SK-N-MC (cell line): ENCODE measurements at regions not wholly inside any gene's neighbourhood (a gene's known extent, or its start where the extent isn't known, plus 50 kb on each side); places are given as distances from the start of the nearest gene placed in this dataset.

Experiments
- DNase-seq: peaks from one replicate; pipeline ENCODE4 v3.0.0-alpha.2; 2011; ENCODE audit warnings: low read depth, low spot score
- H3K27ac ChIP-seq: fragments of 200-600 bp; sonication (generic); 2 replicates; pipeline ENCODE4 v1.5.1; 2016; ENCODE audit warnings: mixed run types
- H3K36me3 ChIP-seq: fragments of 200-600 bp; sonication (generic); 2 replicates; pipeline ENCODE4 v1.6.1; 2017; ENCODE audit warnings: antibody characterized with exemption, low read length, mixed read lengths; ENCODE audit not compliant: insufficient read depth
- H3K4me3 ChIP-seq: fragments of 200-600 bp; sonication (generic); 2 replicates; pipeline ENCODE4 v1.5.1; 2016
- H3K9ac ChIP-seq: fragments of 200-600 bp; sonication (generic); 2 replicates; pipeline ENCODE4 v1.8.0; 2017; ENCODE audit warnings: mixed run types, mixed read lengths; ENCODE audit not compliant: insufficient read length
- H3K9me3 ChIP-seq: fragments of 200-600 bp; sonication (generic); 2 replicates; pipeline ENCODE4 v1.6.1; 2017; ENCODE audit warnings: low read depth, mild to moderate bottlenecking, antibody characterized with exemption, low read length, moderate library complexity, mixed read lengths
- EZH2 ChIP-seq: fragments of 200-600 bp; sonication (generic); IDR thresholded peaks from one replicate; pipeline ENCODE4 v1.6.1; 2017; ENCODE audit warnings: antibody characterized with exemption
- FOXP2 ChIP-seq: optimal IDR thresholded peaks from 2 replicates; pipeline ENCODE3; 2011; ENCODE audit warnings: mild to moderate bottlenecking, moderate library complexity; ENCODE audit not compliant: insufficient read depth; ENCODE audit errors: extremely low read length, control extremely low read depth
- POLR2AphosphoS5 ChIP-seq: IDR thresholded peaks from 2 replicates; pipeline ENCODE4 v1.6.1; 2012; ENCODE audit warnings: mild to moderate bottlenecking, low read depth, low read length, borderline replicate concordance

DNA sequence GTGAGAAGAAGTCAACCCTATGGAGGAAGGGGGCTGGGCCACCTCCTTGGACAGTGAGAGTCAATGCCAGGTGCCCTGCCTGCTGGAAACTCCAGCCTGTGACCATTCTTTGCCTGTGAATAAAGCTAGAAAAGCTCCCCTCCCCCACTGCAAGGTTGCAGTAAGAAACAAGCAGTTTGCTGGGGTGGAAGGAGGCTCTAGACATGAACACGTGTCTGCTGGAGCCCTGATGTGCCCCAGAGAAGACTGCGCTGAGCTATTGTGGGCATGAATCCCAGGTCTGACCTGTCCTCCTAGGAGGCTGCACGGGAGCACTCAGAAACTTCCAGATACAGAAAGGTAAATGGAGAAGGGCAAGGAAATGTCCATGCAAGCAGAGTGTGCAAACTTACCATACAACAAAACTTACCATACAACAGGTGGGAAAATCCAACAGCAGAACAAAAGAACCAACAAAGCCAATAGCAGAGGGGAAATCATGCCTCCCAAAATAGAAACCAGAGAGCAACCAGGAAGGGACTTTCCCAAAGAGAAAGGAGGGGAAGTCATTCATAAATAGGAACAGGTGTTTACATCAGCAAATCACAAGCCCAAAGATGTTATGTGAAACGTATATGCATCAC is 278.7 kb downstream of the BCL2 start:
- no peak for DNase-seq
- Histone ChIP-seq H3K9me3 (no peaks in the 10 kb centered on the region), H3K9ac (no peak overlapping the region), H3K36me3 (no peaks in the 10 kb centered on the region), H3K27ac (no peak overlapping the region), H3K4me3 (no peak overlapping the region)
- TF ChIP-seq POLR2AphosphoS5, result no peak
- TF ChIP-seq FOXP2, result no peak

DNA sequence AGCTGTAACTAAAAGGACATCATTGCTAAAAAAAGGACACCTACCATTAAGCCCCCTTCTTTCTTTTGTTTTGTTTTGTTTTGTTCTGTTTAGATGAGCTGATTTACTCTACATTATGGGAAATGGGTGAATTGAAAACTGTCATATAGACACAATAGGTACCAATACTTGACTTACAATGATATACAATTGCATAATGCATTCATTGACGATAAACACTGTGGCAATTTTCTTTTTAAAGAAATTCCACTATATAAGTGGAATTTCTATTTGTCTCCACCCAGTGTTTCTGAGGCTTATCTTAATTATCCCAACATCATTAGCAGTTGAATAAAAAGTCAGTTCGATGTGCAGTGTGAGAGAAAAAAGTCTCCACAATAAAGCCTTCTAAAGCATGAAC is 282.1 kb downstream of the BCL2 start:
- Histone ChIP-seq H3K27ac (no peak overlapping the region), H3K9ac (no peak overlapping the region), H3K36me3 (no peaks in the 10 kb centered on the region), H3K4me3 (no peak overlapping the region), H3K9me3 (no peaks in the 10 kb centered on the region)
- no peak for DNase-seq
- TF ChIP-seq FOXP2 (no peak), POLR2AphosphoS5 (no peak), EZH2 (no peak)

DNA sequence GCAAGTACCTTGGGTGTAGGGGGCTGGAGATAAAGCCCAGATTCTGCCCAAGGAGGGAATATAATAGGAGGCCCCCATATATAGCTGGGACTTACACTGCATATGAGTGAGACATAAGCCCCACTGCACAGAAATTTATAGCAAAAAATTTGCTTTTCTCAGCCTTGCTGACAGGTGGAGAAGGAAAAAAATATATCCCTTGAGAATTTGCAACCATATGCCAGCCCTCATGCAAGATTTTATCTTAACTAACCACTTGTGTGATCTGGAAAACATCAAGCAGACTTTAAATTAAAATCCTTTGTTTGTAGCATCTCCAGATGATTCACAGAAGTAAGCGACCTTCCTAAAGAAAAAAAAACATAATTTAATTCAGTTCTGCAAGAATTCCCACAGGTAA is 288.2 kb downstream of the BCL2 start:
- no peak overlapping the region for H3K27ac ChIP-seq
- no peak overlapping the region for H3K9ac ChIP-seq
- no peaks in the 10 kb centered on the region for H3K9me3 ChIP-seq
- no peak overlapping the region for H3K4me3 ChIP-seq
- no peak for TF ChIP-seq FOXP2
- TF ChIP-seq EZH2, result no peak
- no peak for TF ChIP-seq POLR2AphosphoS5
- no peaks in the 10 kb centered on the region for H3K36me3 ChIP-seq
- DNase-seq, result no peak
